ENCODE measurements at regions not wholly inside any gene's neighbourhood (a gene's known extent, or its start where the extent isn't known, plus 50 kb on each side); places are given as distances from the start of the nearest gene placed in this dataset.

GRCh38 chr4:134695433-134695832 lies 493.8 kb upstream of the PABPC4L start:
- CTCF ChIA-PET: no interaction called here

GRCh38 chr4:134691915-134692314 lies 490.3 kb upstream of the PABPC4L start:
- intact Hi-C loops (cut with micrococcal nuclease): no loop called here

More at GRCh38 chr4:134695433-134695832, 493.8 kb upstream of the PABPC4L start:
- TF ChIP-seq CTCF (conservative IDR thresholded peaks at IDR 0.05; ENCODE audit: low read depth, low read length) (peak; percentile 20; the same call in 1 of the 2 replicates), EZH2phosphoT487 (IDR thresholded peaks at IDR 0.05; ENCODE audit: borderline replicate concordance, low read length) (no peak), EZH2 (IDR thresholded peaks at IDR 0.05; ENCODE audit: low read length, unreplicated experiment) (no peak)
- POLR2A ChIA-PET (ENCODE audit: unreplicated experiment): no interaction called here
- Histone ChIP-seq H3K9me2 (replicated peaks; ENCODE audit: low read length) (no peaks in the 10 kb centered on the region), H3K9ac (ENCODE audit: low read length) (no peak overlapping the region), H3K4me1 (ENCODE audit: insufficient read depth, low read length) (no peaks in the 10 kb centered on the region), H3K36me3 (ENCODE audit: low read depth, low read length) (no peaks in the 10 kb centered on the region), H4K20me1 (ENCODE audit: low read length) (no peaks in the 10 kb centered on the region), H3K27ac (ENCODE audit: low read length) (no peak overlapping the region), H3K9me3 (ENCODE audit: low read length) (no peaks in the 10 kb centered on the region), H2AFZ (ENCODE audit: low read length) (no peak overlapping the region), H3K4me3 (ENCODE audit: low read length) (no peak overlapping the region), H3F3A (ENCODE audit: low read length, unreplicated experiment) (no peaks in the 10 kb centered on the region), H3K4me2 (ENCODE audit: low read length) (no peak overlapping the region), H3K79me2 (ENCODE audit: low read length) (no peaks in the 10 kb centered on the region), H3K27me3 (ENCODE audit: low read length) (no peaks in the 10 kb centered on the region)
- ATAC-seq (no peak), DNase-seq (no peak)
- intact Hi-C loops (cut with micrococcal nuclease): no loop called here
- BruUV-seq (replicated peaks): no TSS peak

More at GRCh38 chr4:134691915-134692314, 490.3 kb upstream of the PABPC4L start:
- H3K4me3 ChIP-seq (ENCODE audit: low read length): no peak overlapping the region
- H3K36me3 ChIP-seq (ENCODE audit: low read depth, low read length): no peaks in the 10 kb centered on the region
- H3K9ac ChIP-seq (ENCODE audit: low read length): no peak overlapping the region
- H3K79me2 ChIP-seq (ENCODE audit: low read length): no peaks in the 10 kb centered on the region
- TF ChIP-seq EZH2phosphoT487 (IDR thresholded peaks at IDR 0.05; ENCODE audit: borderline replicate concordance, low read length): no peak
- no peak for TF ChIP-seq CTCF (conservative IDR thresholded peaks at IDR 0.05; ENCODE audit: low read depth, low read length)
- no peak for TF ChIP-seq EZH2 (IDR thresholded peaks at IDR 0.05; ENCODE audit: low read length, unreplicated experiment)
- DNase-seq: peak; percentile 36
- no peaks in the 10 kb centered on the region for H3K9me2 ChIP-seq (replicated peaks; ENCODE audit: low read length)
- H2AFZ ChIP-seq (ENCODE audit: low read length): no peak overlapping the region
- H4K20me1 ChIP-seq (ENCODE audit: low read length): no peaks in the 10 kb centered on the region
- ChIA-PET CTCF (no interaction called here), POLR2A (ENCODE audit: unreplicated experiment) (no interaction called here)
- H3K9me3 ChIP-seq (ENCODE audit: low read length): no peaks in the 10 kb centered on the region
- no peak overlapping the region for H3K27ac ChIP-seq (ENCODE audit: low read length)
- no peak overlapping the region for H3K4me2 ChIP-seq (ENCODE audit: low read length)
- no peaks in the 10 kb centered on the region for H3K27me3 ChIP-seq (ENCODE audit: low read length)
- no peaks in the 10 kb centered on the region for H3K4me1 ChIP-seq (ENCODE audit: insufficient read depth, low read length)
- no peaks in the 10 kb centered on the region for H3F3A ChIP-seq (ENCODE audit: low read length, unreplicated experiment)
- no peak; the same call in 1 of the 2 replicates for ATAC-seq
- no TSS peak for BruUV-seq (replicated peaks)

Data from PC-3 (cell line).